NOMO-1 treated with dmso at 0.1 percent for 144 hours (cell line): ENCODE measurements at regions not wholly inside any gene's neighbourhood (a gene's known extent, or its start where the extent isn't known, plus 50 kb on each side); places are given as distances from the start of the nearest gene placed in this dataset.
"Not testable (repeated sequence)": the region's sequence is repeated elsewhere in the genome, so short reads cannot be mapped to it uniquely, and the experiment has no call there.

Experiments
- DNase-seq: peaks from one replicate; lab custom pipeline; 2025; ENCODE audit not compliant: unreplicated experiment; lab: John Stamatoyannopoulos, UW

GRCh38 chr2:87500951-87501350 is 246.9 kb upstream of the PLGLB2 start:
- DNase-seq = not testable (repeated sequence)

DNA sequence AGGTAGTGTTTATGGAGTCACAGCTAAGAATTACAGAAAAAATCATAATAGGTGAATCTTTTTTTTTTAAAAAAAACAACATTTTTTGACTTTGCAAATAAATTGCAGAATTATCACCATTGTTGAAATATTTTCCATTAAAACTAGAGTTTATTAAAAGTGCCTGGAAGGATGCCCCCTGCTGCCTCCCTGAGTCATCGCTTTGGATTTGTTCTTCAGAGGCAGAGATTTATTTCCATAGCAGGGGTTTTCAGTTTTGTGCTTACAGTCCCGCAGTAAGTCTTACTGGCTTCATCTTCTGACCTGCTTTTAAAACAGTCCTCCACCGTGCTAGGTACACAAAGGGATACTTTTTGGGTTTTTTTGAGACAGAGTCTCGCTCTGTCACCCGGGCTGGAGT is 244.9 kb upstream of the PLGLB2 start:
- not testable (repeated sequence) for DNase-seq

DNA sequence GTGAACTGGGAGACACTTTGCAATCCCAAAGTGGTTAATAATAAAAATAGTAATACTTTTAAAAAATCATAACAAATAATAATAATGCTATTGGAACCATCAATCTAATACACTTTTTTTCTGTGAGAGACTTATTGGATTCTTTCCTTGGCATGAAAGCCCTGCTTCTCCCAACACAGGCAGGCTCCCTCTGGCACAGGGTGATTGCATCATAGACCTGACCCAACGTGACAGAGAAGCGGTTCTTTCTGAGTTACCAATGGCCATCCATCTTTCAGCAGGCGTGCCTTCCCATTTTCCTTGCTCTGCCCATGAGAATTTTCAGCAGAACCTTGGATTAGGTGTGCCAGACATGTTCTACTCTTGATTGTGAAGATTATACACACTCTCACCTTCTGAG is 242.6 kb upstream of the PLGLB2 start:
- not testable (repeated sequence) for DNase-seq

DNA sequence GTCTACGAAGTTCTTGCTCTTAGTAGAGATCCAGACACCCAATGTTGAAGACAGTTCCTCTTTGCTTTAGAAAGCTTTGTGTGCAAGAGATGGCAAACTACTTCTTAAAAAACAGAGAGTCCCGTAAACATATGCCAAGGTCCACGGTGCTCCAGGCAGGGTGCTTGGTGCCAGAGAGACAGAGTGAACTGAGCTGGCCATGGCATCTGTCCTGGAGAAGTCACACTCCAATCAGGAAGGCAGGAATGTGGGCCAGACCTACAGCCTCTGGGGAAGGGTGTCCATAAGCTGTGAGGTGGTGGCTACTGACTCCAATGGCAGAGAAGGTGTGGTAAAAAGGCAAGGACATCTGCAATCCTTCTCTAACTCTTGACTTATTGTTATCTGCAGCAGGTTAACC is 242.0 kb upstream of the PLGLB2 start:
- DNase-seq = not testable (repeated sequence)

DNA sequence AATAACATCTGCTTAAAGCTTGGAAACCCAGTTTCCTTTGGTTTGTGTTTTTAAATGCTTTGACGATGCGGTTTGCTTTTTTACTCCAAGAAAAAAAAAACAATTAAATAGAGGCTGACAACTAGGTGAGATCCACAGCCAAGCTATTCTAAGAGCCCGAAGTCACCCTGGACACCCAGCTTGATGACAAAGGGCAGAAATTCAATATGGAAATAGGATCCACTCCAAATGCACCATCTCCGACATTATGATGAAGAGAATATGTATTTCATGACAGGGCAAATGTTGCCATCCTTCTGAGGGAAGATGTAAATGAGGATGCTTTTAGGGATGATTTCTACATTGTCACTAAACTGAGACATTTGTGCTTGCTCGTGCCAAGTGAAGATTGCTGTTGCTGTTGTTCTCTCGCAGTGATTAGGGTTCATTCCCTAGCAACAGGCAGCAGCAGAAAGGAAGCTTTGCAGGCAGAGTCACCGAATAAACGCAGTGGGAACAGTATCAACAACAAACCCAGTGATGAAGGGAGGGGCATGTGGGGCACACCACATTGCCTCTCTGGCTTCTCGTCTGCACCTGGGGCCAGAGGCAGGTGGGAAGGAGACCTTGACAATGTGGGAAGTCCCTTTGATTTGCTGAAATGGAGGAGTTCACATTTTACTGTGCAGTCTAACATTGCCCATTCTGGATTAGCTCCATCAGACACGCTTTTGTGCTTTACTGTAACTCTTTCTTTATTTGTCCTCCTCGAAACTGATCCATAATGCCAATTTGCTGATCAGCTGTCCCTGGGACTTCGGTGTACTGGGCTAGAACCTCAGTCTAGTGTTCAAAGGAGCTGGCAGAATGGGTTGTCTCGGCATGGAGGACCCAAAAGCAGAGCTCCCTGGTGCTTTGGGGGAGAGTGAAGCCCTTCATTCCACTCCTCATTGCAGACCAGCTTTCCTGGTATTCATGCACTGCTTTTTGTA is 240.2 kb upstream of the PLGLB2 start:
- not testable (repeated sequence) for DNase-seq

- DNase-seq = not testable (repeated sequence)
Measured at GRCh38 chr2:87511195-87511778, 236.6 kb upstream of the PLGLB2 start.

GRCh38 chr2:87512864-87513530 is 234.9 kb upstream of the PLGLB2 start:
- DNase-seq = not testable (repeated sequence)

DNA sequence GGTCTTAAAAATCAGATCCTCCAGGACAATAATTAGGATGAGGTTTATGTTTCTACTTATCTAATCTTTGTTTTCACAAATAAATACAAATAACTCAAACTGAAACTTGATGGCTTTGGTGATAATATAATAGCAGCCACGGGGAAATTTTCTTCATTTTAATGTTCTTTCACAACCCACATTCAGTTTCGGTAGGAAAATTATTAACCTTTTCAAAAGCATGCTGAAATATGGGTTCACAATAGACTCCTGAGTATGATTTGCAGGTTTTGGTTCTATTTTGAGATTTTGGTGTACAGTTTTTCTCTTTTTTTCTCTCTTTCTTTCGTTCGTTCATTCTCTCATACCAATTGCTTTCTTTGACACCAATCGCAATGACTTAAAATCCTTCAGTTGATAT is 233.9 kb upstream of the PLGLB2 start:
- not testable (repeated sequence) for DNase-seq

DNA sequence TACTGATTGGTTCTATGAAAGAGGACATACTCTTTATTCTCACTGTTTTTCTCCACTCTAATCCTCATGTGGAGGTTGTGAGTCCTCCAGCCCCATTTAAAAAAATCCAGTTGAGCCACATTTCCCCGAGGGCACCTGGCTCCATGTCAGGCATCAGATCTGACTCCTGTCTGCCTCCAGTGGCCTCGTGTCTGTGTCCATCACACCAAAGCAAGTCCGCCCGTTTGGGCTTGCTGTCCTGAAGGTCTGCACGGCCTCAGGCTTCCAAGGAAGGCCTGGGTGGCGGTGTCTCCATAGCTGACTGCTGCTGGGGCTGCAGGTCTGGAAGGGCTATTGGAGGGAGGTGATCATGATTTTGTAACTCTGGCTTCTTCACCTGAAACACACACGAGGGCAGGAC is 233.4 kb upstream of the PLGLB2 start:
- DNase-seq = not testable (repeated sequence)

DNA sequence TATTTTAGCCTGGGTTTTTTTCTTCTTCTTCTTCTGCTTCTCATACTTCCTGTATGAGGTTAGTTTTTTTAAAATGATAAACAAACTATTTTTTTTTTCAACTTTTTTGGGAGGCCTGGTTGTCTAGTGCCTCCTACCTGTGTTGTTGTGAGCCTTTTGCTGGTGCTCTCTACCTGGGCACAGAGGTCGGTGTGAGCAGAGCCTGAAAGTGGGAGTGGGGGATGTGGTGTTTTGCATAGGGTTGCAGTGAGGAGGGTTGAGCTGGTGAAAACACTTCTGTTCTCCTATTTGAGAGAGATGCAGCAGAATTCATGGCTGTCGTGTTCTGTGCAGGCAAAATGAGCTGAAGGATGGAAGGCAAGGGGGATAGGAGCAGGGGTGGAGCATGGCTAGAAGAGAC is 232.7 kb upstream of the PLGLB2 start:
- DNase-seq = not testable (repeated sequence)

DNA sequence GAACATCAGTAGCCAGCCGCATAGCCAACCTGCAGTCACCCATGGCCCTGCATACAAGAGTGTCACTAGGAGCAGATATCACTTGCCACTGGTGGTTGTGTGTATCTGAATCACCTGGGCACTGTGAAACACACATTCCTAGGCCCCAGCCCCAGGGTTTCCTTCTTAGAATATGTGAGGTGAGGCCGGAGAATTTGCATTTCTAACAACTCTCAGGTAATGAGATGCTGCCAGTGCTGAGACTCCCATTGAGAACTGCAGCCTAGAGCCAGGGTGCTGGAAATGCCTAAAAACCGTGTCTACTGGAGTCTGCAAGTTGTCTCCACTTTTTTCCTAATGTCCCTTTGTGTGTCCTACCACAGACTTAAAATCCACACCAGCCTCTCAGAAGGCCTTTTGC is 232.0 kb upstream of the PLGLB2 start:
- not testable (repeated sequence) for DNase-seq

DNA sequence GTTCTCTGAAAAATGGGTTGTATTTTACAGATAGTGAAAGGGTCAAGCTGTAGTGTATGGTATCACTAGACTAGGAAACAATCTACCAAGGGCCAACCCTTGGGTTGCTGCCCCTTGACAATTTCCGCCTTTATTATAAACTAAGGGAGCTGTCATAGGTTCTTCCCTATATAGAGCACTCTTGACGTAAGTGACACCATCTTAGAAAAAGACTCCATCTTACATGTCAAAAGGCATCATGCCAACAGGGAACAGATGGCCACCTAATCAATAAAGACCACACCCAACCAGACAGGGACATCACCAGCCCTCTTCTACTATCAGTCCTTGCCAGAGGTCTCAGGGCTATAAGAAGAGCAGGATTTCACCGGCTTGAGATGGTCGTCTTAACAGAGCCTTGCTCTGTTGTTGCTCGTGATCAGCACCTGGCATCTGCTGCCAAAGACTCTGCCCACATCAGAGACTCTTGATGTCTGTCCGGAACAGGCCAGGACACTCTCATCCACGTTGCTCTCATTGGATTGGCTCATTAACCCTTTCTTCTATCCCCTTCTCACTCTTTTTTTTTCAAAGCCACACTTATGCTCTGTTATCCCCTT is 231.4 kb upstream of the PLGLB2 start:
- DNase-seq = not testable (repeated sequence)

DNA sequence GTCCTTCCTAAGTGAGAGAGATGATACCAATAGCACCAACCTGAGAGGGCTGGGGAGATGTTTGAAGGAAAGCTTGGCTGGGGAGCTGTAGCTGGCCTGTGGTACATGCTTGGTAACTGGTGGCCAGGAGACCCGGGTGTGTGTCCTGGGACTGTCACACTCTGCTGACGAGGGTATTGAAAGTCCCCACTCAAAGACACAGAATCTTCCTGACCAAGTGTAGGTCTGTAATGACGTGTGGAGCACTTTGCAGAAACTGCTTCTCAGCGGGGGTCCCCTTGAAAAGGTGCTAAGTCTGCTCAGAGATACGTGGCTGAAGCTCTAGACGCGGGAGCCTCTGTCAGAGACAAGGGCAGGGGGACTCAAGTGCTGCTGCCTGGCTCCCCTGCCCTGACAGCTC is 230.4 kb upstream of the PLGLB2 start:
- not testable (repeated sequence) for DNase-seq

GRCh38 chr2:87518066-87518465 is 229.8 kb upstream of the PLGLB2 start:
- DNase-seq = not testable (repeated sequence)

- DNase-seq = not testable (repeated sequence)
Measured at GRCh38 chr2:87518547-87518946, 229.3 kb upstream of the PLGLB2 start.

GRCh38 chr2:87519158-87520011 is 228.5 kb upstream of the PLGLB2 start:
- DNase-seq = not testable (repeated sequence)

DNA sequence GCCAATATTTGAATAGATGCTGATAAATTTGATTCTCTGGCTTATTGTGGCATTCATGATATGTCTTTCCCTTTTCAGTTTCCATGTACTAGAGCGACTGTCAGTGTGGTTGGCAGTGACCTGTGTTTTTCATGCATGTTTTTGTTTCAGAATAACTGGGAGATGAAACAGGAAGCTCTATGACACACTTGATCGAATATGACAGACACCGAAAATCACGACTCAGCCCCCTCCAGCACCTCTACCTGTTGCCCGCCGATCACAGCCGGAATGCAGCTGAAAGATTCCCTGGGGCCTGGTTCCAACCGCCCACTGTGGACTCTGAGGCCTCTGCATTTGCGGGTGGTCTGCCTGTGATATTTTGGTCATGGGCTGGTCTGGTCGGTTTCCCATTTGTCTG is 226.8 kb upstream of the PLGLB2 start:
- not testable (repeated sequence) for DNase-seq

GRCh38 chr2:87521489-87521888 is 226.4 kb upstream of the PLGLB2 start:
- not testable (repeated sequence) for DNase-seq

GRCh38 chr2:87524619-87525188 is 223.2 kb upstream of the PLGLB2 start:
- DNase-seq = not testable (repeated sequence)

DNA sequence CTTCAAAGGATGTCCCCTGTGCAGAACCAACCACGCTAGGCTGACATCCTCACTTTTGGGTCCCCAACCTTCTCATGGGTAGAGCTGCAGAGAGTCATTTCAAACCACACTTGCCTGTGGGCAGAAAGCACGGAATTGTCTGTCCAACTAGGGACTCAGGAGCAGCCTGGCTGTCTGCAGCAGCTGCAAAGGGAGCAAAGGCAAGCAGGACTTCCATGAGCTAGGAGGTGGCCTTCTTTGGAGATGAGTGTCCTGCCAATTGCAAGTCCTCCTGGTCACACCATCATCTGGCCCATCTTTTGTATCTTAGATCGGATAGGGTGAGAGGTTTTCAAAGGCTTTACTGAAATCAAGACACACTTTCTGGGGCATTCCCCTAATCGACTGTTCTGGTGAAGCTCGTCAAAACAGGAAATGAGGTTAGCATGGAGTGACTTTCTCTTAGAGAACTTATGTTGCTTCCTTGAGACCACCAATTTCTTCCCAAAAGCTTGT is 222.3 kb upstream of the PLGLB2 start:
- not testable (repeated sequence) for DNase-seq
